ENCODE measurements at regions not wholly inside any gene's neighbourhood (a gene's known extent, or its start where the extent isn't known, plus 50 kb on each side); places are given as distances from the start of the nearest gene placed in this dataset.

GRCh38 chr12:67813456-67813904, 164.9 kb downstream of the DYRK2 start:
- H3K27me3 ChIP-seq (ENCODE audit: control insufficient read depth in 2 of 2, insufficient read depth in 2 of 2, low read length in 2 of 2): no peaks in the 10 kb centered on the region
- no peaks in the 10 kb centered on the region for H3K4me1 ChIP-seq (ENCODE audit: control insufficient read depth, extremely low read depth, insufficient read depth, low read length)
- no peak overlapping the region for H3K4me2 ChIP-seq (ENCODE audit: insufficient read depth, low read length)
- ChIA-PET POLR2A (no interaction called here), CTCF (no interaction called here)
- H4K20me1 ChIP-seq (replicated peaks; ENCODE audit: control insufficient read depth, extremely low read depth, insufficient read depth, low read length): no peaks in the 10 kb centered on the region
- no peak overlapping the region for H3K9ac ChIP-seq (replicated peaks; ENCODE audit: extremely low read depth, insufficient read depth, low read length)
- intact Hi-C loops (cut with micrococcal nuclease) (no loop called here), dilution Hi-C loops (cut with MboI; ENCODE audit: extremely low pct_ligation_motif_present, low sequenced_read_pairs) (no loop called here)
- DNase-seq (ENCODE audit: low read depth, low spot score): no peak
- no peak for FAIRE-seq
- no peak overlapping the region for H3K4me3 ChIP-seq (replicated peaks in 1 of 3; ENCODE audit: insufficient read depth in 1 of 3, low read depth in 1 of 3, low read length in 3 of 3)
- no TSS peak for BruUV-seq (replicated peaks)
- H3K79me2 ChIP-seq (ENCODE audit: control insufficient read depth, insufficient read depth, low read length): no peaks in the 10 kb centered on the region
- H3K9me3 ChIP-seq (replicated peaks; ENCODE audit: control insufficient read depth, insufficient read depth, low read length): no peaks in the 10 kb centered on the region
- no peaks in the 10 kb centered on the region for H3K9me1 ChIP-seq (replicated peaks; ENCODE audit: control insufficient read depth, extremely low read depth, insufficient read depth, low read length)
- no peak overlapping the region for H2AFZ ChIP-seq (ENCODE audit: low read depth, low read length)
- TF ChIP-seq POLR2AphosphoS5 (IDR thresholded peaks at IDR 0.05; ENCODE audit: insufficient read depth, low read depth, low read length) (no peak), FOS (IDR thresholded peaks at IDR 0.05; ENCODE audit: borderline replicate concordance, insufficient read depth, low read length) (no peak), JUN (IDR thresholded peaks at IDR 0.05; ENCODE audit: borderline replicate concordance, insufficient read depth, insufficient read length, low read depth) (no peak), MYC (IDR thresholded peaks at IDR 0.05; ENCODE audit: low read depth, low read length) (no peak)
- TF ChIP-seq, protein P1, sequence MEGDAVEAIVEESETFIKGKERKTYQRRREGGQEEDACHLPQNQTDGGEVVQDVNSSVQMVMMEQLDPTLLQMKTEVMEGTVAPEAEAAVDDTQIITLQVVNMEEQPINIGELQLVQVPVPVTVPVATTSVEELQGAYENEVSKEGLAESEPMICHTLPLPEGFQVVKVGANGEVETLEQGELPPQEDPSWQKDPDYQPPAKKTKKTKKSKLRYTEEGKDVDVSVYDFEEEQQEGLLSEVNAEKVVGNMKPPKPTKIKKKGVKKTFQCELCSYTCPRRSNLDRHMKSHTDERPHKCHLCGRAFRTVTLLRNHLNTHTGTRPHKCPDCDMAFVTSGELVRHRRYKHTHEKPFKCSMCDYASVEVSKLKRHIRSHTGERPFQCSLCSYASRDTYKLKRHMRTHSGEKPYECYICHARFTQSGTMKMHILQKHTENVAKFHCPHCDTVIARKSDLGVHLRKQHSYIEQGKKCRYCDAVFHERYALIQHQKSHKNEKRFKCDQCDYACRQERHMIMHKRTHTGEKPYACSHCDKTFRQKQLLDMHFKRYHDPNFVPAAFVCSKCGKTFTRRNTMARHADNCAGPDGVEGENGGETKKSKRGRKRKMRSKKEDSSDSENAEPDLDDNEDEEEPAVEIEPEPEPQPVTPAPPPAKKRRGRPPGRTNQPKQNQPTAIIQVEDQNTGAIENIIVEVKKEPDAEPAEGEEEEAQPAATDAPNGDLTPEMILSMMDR (IDR thresholded peaks at IDR 0.05; ENCODE audit: extremely low read depth in 1 of 2, insufficient read depth in 1 of 2, low read depth in 1 of 2, low read length in 2 of 2): no peak
- TF ChIP-seq, protein P2, sequence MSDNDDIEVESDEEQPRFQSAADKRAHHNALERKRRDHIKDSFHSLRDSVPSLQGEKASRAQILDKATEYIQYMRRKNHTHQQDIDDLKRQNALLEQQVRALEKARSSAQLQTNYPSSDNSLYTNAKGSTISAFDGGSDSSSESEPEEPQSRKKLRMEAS (IDR thresholded peaks at IDR 0.05; ENCODE audit: insufficient read depth, insufficient read length): no peak
- H3K36me3 ChIP-seq (ENCODE audit: control insufficient read depth in 2 of 2, extremely low read depth in 1 of 2, insufficient read depth in 2 of 2, low read length in 2 of 2): no peaks in the 10 kb centered on the region
- no peak overlapping the region for H3K27ac ChIP-seq (ENCODE audit: insufficient read depth, low read depth, low read length)

DNA sequence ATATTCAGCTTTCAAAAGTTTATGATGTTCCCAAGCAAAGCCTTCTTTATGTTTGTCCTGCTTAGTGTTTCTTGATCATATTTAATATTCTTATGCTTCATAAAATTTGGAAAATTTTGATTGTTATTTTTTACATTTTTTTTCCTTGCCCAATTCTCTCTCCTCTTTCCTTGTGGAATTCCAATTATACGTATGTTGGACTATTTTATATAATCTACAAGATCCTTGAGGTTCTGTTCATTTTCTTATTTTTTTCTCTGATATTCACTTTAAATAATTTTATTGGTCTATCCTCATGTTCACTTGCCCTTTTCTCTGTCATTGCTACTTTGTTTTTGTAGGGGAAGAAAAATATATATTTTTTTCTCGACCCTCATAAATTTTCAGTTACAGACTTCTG, 167.7 kb downstream of the DYRK2 start:
- Histone ChIP-seq H3K4me2 (ENCODE audit: insufficient read depth, low read length) (no peak overlapping the region), H4K20me1 (replicated peaks; ENCODE audit: control insufficient read depth, extremely low read depth, insufficient read depth, low read length) (no peaks in the 10 kb centered on the region), H3K4me1 (ENCODE audit: control insufficient read depth, extremely low read depth, insufficient read depth, low read length) (no peaks in the 10 kb centered on the region), H3K9me1 (replicated peaks; ENCODE audit: control insufficient read depth, extremely low read depth, insufficient read depth, low read length) (no peaks in the 10 kb centered on the region), H3K36me3 (ENCODE audit: control insufficient read depth in 2 of 2, extremely low read depth in 1 of 2, insufficient read depth in 2 of 2, low read length in 2 of 2) (no peaks in the 10 kb centered on the region), H3K79me2 (ENCODE audit: control insufficient read depth, insufficient read depth, low read length) (no peaks in the 10 kb centered on the region), H3K9ac (replicated peaks; ENCODE audit: extremely low read depth, insufficient read depth, low read length) (no peak overlapping the region), H3K9me3 (replicated peaks; ENCODE audit: control insufficient read depth, insufficient read depth, low read length) (no peaks in the 10 kb centered on the region), H3K27me3 (ENCODE audit: control insufficient read depth in 2 of 2, insufficient read depth in 2 of 2, low read length in 2 of 2) (no peaks in the 10 kb centered on the region), H3K27ac (ENCODE audit: insufficient read depth, low read depth, low read length) (no peak overlapping the region), H2AFZ (ENCODE audit: low read depth, low read length) (no peak overlapping the region), H3K4me3 (replicated peaks in 1 of 3; ENCODE audit: insufficient read depth in 1 of 3, low read depth in 1 of 3, low read length in 3 of 3) (no peak overlapping the region)
- TF ChIP-seq, protein P2 (IDR thresholded peaks at IDR 0.05; ENCODE audit: insufficient read depth, insufficient read length): no peak
- TF ChIP-seq JUN (IDR thresholded peaks at IDR 0.05; ENCODE audit: borderline replicate concordance, insufficient read depth, insufficient read length, low read depth): no peak
- TF ChIP-seq POLR2A (IDR thresholded peaks at IDR 0.05; ENCODE audit: low read depth, low read length): no peak
- TF ChIP-seq EZH2 (IDR thresholded peaks at IDR 0.05; ENCODE audit: borderline replicate concordance, low read depth, low read length, severe bottlenecking): no peak
- TF ChIP-seq, protein P1 (IDR thresholded peaks at IDR 0.05; ENCODE audit: extremely low read depth in 1 of 2, insufficient read depth in 1 of 2, low read depth in 1 of 2, low read length in 2 of 2): no peak
- TF ChIP-seq POLR2AphosphoS5 (IDR thresholded peaks at IDR 0.05; ENCODE audit: insufficient read depth, low read depth, low read length): no peak
- TF ChIP-seq GATA2 (IDR thresholded peaks at IDR 0.05; ENCODE audit: insufficient read depth, insufficient read length, low read depth, low read length): no peak
- TF ChIP-seq MYC (IDR thresholded peaks at IDR 0.05; ENCODE audit: low read depth, low read length): no peak
- TF ChIP-seq FOS (IDR thresholded peaks at IDR 0.05; ENCODE audit: borderline replicate concordance, insufficient read depth, low read length): no peak
- CTCF ChIA-PET: no interaction called here
- POLR2A ChIA-PET: no interaction called here
- FAIRE-seq (no peak), DNase-seq (ENCODE audit: low read depth, low spot score) (no peak)
- dilution Hi-C loops (cut with MboI; ENCODE audit: extremely low pct_ligation_motif_present, low sequenced_read_pairs): no loop called here
- intact Hi-C loops (cut with micrococcal nuclease): no loop called here
- no TSS peak for BruUV-seq (replicated peaks)
